Ureter (tissue), 1 donor: ENCODE measurements at regions not wholly inside any gene's neighbourhood (a gene's known extent, or its start where the extent isn't known, plus 50 kb on each side); places are given as distances from the start of the nearest gene placed in this dataset.
"Not testable (repeated sequence)": the region's sequence is repeated elsewhere in the genome, so short reads cannot be mapped to it uniquely, and the experiment has no call there.

ENCODE experiments used
- DNase-seq: peaks from one replicate; pipeline ENCODE4 v3.0.0-alpha.2; 2020; ENCODE audit warnings: low spot score
- donor health status: DM: yes; HTN: yes; CAD: no.

- DNase-seq = no peak
Measured at GRCh38 chr3:11712646-11713045, 68.9 kb upstream of the VGLL4 start.

GRCh38 chr3:11711876-11712275, 68.2 kb upstream of the VGLL4 start:
- DNase-seq = no peak

GRCh38 chr3:11709782-11710181, 66.1 kb upstream of the VGLL4 start:
- no peak for DNase-seq

- DNase-seq = not testable (repeated sequence)
Measured at GRCh38 chr3:11707084-11707483, 63.4 kb upstream of the VGLL4 start.

- DNase-seq = no peak
Measured at GRCh38 chr3:11706604-11707003, 62.9 kb upstream of the VGLL4 start.

GRCh38 chr3:11705049-11705448, 61.3 kb upstream of the VGLL4 start:
- no peak for DNase-seq

- DNase-seq = no peak
Measured at GRCh38 chr3:11703146-11703545, 59.4 kb upstream of the VGLL4 start.

GRCh38 chr3:11699083-11699427, 55.3 kb upstream of the VGLL4 start:
- DNase-seq = no peak

GRCh38 chr3:11698326-11699082, 54.8 kb upstream of the VGLL4 start:
- no peak for DNase-seq

GRCh38 chr3:11697701-11698100, 54.0 kb upstream of the VGLL4 start:
- no peak for DNase-seq

GRCh38 chr3:11696054-11696453, 52.3 kb upstream of the VGLL4 start:
- DNase-seq = no peak
